ENCODE measurements at regions not wholly inside any gene's neighbourhood (a gene's known extent, or its start where the extent isn't known, plus 50 kb on each side); places are given as distances from the start of the nearest gene placed in this dataset.

DNA sequence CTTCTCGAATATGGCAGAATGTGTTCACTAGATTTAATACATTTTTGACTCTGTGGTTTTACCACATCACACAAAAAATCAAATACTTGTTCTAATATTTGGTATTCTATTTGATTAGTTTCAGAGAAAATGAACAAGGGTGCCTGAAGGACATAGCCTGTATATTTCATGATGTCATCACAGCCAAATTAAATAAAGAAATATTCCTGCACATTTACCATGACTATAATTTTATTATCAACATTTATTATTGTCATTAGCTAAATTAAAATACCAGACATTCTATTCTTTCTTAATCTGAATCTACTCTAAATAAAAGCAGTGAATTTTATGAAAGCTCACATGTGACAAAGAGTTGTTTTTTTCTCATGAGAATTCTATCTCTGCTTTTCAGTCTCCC, 980.5 kb downstream of the PCDH18 start:
- H3K4me3 ChIP-seq: no peak overlapping the region
- no peak for DNase-seq (ENCODE audit: extremely low spot score in 2 of 2)
- intact Hi-C loops (cut with DNase I): no loop called here

GRCh38 chr4:136540747-136541146, 991.5 kb downstream of the PCDH18 start:
- no peaks in the 10 kb centered on the region for H3K27me3 ChIP-seq
- no peaks in the 10 kb centered on the region for H3K36me3 ChIP-seq
- H3K9me3 ChIP-seq: no peaks in the 10 kb centered on the region
- H3K4me1 ChIP-seq: no peaks in the 10 kb centered on the region
- no peak overlapping the region for H3K4me3 ChIP-seq
- H3K27ac ChIP-seq: no peak overlapping the region
- no peak for DNase-seq (ENCODE audit: extremely low spot score in 2 of 2)
- intact Hi-C loops (cut with DNase I): no loop called here
- TF ChIP-seq, protein P1, sequence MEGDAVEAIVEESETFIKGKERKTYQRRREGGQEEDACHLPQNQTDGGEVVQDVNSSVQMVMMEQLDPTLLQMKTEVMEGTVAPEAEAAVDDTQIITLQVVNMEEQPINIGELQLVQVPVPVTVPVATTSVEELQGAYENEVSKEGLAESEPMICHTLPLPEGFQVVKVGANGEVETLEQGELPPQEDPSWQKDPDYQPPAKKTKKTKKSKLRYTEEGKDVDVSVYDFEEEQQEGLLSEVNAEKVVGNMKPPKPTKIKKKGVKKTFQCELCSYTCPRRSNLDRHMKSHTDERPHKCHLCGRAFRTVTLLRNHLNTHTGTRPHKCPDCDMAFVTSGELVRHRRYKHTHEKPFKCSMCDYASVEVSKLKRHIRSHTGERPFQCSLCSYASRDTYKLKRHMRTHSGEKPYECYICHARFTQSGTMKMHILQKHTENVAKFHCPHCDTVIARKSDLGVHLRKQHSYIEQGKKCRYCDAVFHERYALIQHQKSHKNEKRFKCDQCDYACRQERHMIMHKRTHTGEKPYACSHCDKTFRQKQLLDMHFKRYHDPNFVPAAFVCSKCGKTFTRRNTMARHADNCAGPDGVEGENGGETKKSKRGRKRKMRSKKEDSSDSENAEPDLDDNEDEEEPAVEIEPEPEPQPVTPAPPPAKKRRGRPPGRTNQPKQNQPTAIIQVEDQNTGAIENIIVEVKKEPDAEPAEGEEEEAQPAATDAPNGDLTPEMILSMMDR (IDR thresholded peaks at IDR 0.05): no peak
- TF ChIP-seq POLR2AphosphoS5 (IDR thresholded peaks at IDR 0.05; ENCODE audit: insufficient read depth in 1 of 2, low read depth in 1 of 2): no peak
- TF ChIP-seq POLR2A (IDR thresholded peaks at IDR 0.05): no peak

More for the DNA sequence above, 980.5 kb downstream of the PCDH18 start:
- H3K9me3 ChIP-seq: no peaks in the 10 kb centered on the region
- H3K27ac ChIP-seq: no peak overlapping the region
- H3K4me1 ChIP-seq: no peaks in the 10 kb centered on the region
- H3K27me3 ChIP-seq: no peaks in the 10 kb centered on the region
- no peaks in the 10 kb centered on the region for H3K36me3 ChIP-seq
- TF ChIP-seq POLR2A (IDR thresholded peaks at IDR 0.05) (no peak), POLR2AphosphoS5 (IDR thresholded peaks at IDR 0.05; ENCODE audit: insufficient read depth in 1 of 2, low read depth in 1 of 2) (no peak)
- TF ChIP-seq, protein P1 (IDR thresholded peaks at IDR 0.05): no peak

DNA sequence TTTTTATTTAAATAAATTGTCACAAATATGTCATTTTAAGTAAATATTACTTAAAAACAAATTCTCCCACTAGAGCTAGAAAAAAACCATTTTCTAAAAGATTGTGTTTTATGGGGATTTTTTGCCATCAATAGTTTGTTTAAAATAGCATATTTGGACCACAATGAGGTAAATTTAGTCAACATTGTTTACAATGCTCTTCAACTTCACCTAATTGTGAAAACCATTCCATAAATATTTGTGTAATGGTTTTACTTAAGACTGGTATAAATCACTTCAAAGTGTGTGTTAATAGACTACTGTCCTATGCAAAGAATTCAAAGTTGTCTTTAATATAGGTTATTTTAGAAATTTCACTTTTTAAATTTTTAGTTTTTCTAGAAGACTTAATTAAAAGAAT, 1004.2 kb downstream of the PCDH18 start:
- no peaks in the 10 kb centered on the region for H3K9me3 ChIP-seq
- intact Hi-C loops (cut with DNase I): no loop called here
- H3K4me3 ChIP-seq: no peak overlapping the region
- DNase-seq (ENCODE audit: extremely low spot score in 2 of 2): no peak
- no peaks in the 10 kb centered on the region for H3K27me3 ChIP-seq
- H3K4me1 ChIP-seq: no peaks in the 10 kb centered on the region
- no peak overlapping the region for H3K27ac ChIP-seq
- TF ChIP-seq POLR2AphosphoS5 (IDR thresholded peaks at IDR 0.05; ENCODE audit: insufficient read depth in 1 of 2, low read depth in 1 of 2) (no peak), POLR2A (IDR thresholded peaks at IDR 0.05) (no peak)
- TF ChIP-seq, protein P1 (IDR thresholded peaks at IDR 0.05): no peak
- no peaks in the 10 kb centered on the region for H3K36me3 ChIP-seq

DNA sequence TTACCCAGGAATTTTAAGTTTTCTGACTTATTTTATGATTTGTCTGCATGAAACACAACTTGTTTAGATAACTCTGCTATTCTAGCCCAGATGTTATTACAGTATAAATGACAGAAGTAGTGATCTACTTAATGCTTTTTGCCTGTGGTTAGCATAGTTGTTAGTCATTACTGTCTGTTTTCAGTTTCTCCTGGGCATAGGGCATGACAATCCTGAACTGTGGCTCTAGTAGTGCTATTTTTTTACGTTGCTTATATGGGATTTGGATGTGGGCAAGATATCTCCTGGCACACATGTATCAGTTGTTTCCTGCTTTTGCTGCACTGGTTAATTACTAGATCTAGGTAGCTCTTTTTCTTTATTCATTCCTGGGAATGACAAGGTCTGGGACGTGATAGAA, 1005.8 kb downstream of the PCDH18 start:
- no peaks in the 10 kb centered on the region for H3K27me3 ChIP-seq
- no peaks in the 10 kb centered on the region for H3K4me1 ChIP-seq
- intact Hi-C loops (cut with DNase I): no loop called here
- no peak overlapping the region for H3K4me3 ChIP-seq
- TF ChIP-seq POLR2AphosphoS5 (IDR thresholded peaks at IDR 0.05; ENCODE audit: insufficient read depth in 1 of 2, low read depth in 1 of 2): no peak
- TF ChIP-seq, protein P1 (IDR thresholded peaks at IDR 0.05): no peak
- no peak for TF ChIP-seq POLR2A (IDR thresholded peaks at IDR 0.05)
- H3K36me3 ChIP-seq: no peaks in the 10 kb centered on the region
- DNase-seq (ENCODE audit: extremely low spot score in 2 of 2): no peak
- H3K27ac ChIP-seq: no peak overlapping the region
- no peaks in the 10 kb centered on the region for H3K9me3 ChIP-seq

- Histone ChIP-seq H3K36me3 (no peaks in the 10 kb centered on the region), H3K4me1 (no peaks in the 10 kb centered on the region), H3K4me3 (no peak overlapping the region), H3K27ac (no peak overlapping the region), H3K27me3 (no peaks in the 10 kb centered on the region), H3K9me3 (no peaks in the 10 kb centered on the region)
- intact Hi-C loops (cut with DNase I): no loop called here
- no peak for TF ChIP-seq POLR2AphosphoS5 (IDR thresholded peaks at IDR 0.05; ENCODE audit: insufficient read depth in 1 of 2, low read depth in 1 of 2)
- TF ChIP-seq, protein P1 (IDR thresholded peaks at IDR 0.05): no peak
- DNase-seq (ENCODE audit: extremely low spot score in 2 of 2): no peak
Observed at GRCh38 chr4:136524039-136524438, 1008.3 kb downstream of the PCDH18 start.

Measured in vagina (tissue), 2 donors.